Activated CD4-positive, alpha-beta memory T cell treated with anti-CD3 and anti-CD28 coated beads, Interleukin-2, amount 10 ng/mL, durations not matched to agents 7 days and 5 days (primary cell): ENCODE measurements at regions not wholly inside any gene's neighbourhood (a gene's known extent, or its start where the extent isn't known, plus 50 kb on each side); places are given as distances from the start of the nearest gene placed in this dataset.
"Not testable (repeated sequence)": the region's sequence is repeated elsewhere in the genome, so short reads cannot be mapped to it uniquely, and the experiment has no call there.

Source experiments
- CTCF ChIA-PET: fragments of 350-600 bp; sonication (Branson Sonifier 250); formaldehyde crosslinking; loops from one replicate; lab custom pipeline; 2021; ENCODE audit warnings: antibody characterized with exemption, inconsistent platforms; lab: Charles Lee
- POLR2A ChIA-PET: fragments of 350-600 bp; sonication (Branson Sonifier 250); formaldehyde crosslinking; loops from one replicate; lab custom pipeline; 2021; ENCODE audit warnings: antibody characterized with exemption; lab: Charles Lee
- DNase-seq: peaks from one replicate; pipeline ENCODE4 v3.0.0-alpha.2; 2020
- H3K27ac Mint-ChIP-seq: one replicate; pipeline ENCODE4 v1.8.0; 2021; ENCODE audit warnings: mild to moderate bottlenecking, mixed read lengths
- H3K27me3 Mint-ChIP-seq: one replicate; pipeline ENCODE4 v1.8.0; 2021; ENCODE audit warnings: mixed read lengths
- H3K36me3 Mint-ChIP-seq: one replicate; pipeline ENCODE4 v1.8.0; 2021; ENCODE audit warnings: low read depth, mixed read lengths
- H3K4me1 Mint-ChIP-seq: one replicate; pipeline ENCODE4 v1.8.0; 2021; ENCODE audit warnings: mixed read lengths
- H3K4me3 Mint-ChIP-seq: one replicate; pipeline ENCODE4 v1.8.0; 2021; ENCODE audit warnings: mild to moderate bottlenecking, mixed read lengths
- H3K9me3 Mint-ChIP-seq: one replicate; pipeline ENCODE4 v1.8.0; 2021; ENCODE audit warnings: mixed read lengths

GRCh38 chr17:55930291-55930809, 179.5 kb downstream of the PCTP start:
- Mint-ChIP-seq H3K9me3 (no peaks in the 10 kb centered on the region), H3K27ac (no peak overlapping the region), H3K27me3 (no peaks in the 10 kb centered on the region), H3K4me3 (no peak overlapping the region), H3K36me3 (no peaks in the 10 kb centered on the region), H3K4me1 (no peaks in the 10 kb centered on the region)
- ChIA-PET POLR2A (no interaction called here), CTCF (interaction anchor here (0.5 kb wide), 1 partner anchor 1738 kb away, joined by 3 read pairs; no protein-coding TSS in a partner anchor)
- DNase-seq, result no peak

- CTCF ChIA-PET, result no interaction called here
- Mint-ChIP-seq H3K4me3 (no peak overlapping the region), H3K4me1 (no peaks in the 10 kb centered on the region), H3K36me3 (no peaks in the 10 kb centered on the region), H3K27ac (no peak overlapping the region), H3K27me3 (no peaks in the 10 kb centered on the region), H3K9me3 (no peaks in the 10 kb centered on the region)
- no peak for DNase-seq
- POLR2A ChIA-PET, result no interaction called here
Observed at GRCh38 chr17:55931446-55931845, 180.6 kb downstream of the PCTP start.

- no peak overlapping the region for H3K27ac Mint-ChIP-seq
- ChIA-PET POLR2A (no interaction called here), CTCF (no interaction called here)
- H3K27me3 Mint-ChIP-seq, result no peaks in the 10 kb centered on the region
- no peak overlapping the region for H3K4me3 Mint-ChIP-seq
- no peak for DNase-seq
- no peaks in the 10 kb centered on the region for H3K36me3 Mint-ChIP-seq
- H3K9me3 Mint-ChIP-seq, result no peaks in the 10 kb centered on the region
- no peaks in the 10 kb centered on the region for H3K4me1 Mint-ChIP-seq
Observed at GRCh38 chr17:55932973-55933372, 182.1 kb downstream of the PCTP start.

- H3K27me3 Mint-ChIP-seq, DNase-seq, CTCF ChIA-PET, POLR2A ChIA-PET, H3K27ac Mint-ChIP-seq, H3K36me3 Mint-ChIP-seq, H3K4me3 Mint-ChIP-seq, H3K4me1 Mint-ChIP-seq, H3K9me3 Mint-ChIP-seq: not testable (repeated sequence)
Observed at GRCh38 chr17:55939181-55939810, 188.4 kb downstream of the PCTP start.

- Mint-ChIP-seq H3K36me3 (no peaks in the 10 kb centered on the region), H3K4me3 (no peak overlapping the region), H3K27ac (no peak overlapping the region), H3K4me1 (no peaks in the 10 kb centered on the region), H3K27me3 (no peaks in the 10 kb centered on the region), H3K9me3 (no peaks in the 10 kb centered on the region)
- DNase-seq, result no peak
- ChIA-PET POLR2A (no interaction called here), CTCF (no interaction called here)
Observed at GRCh38 chr17:55959756-55960155, 193.5 kb upstream of the ANKFN1 start.

GRCh38 chr17:55961386-55961785, 191.9 kb upstream of the ANKFN1 start:
- no peak for DNase-seq
- Mint-ChIP-seq H3K27me3 (no peaks in the 10 kb centered on the region), H3K27ac (no peak overlapping the region), H3K4me1 (no peaks in the 10 kb centered on the region), H3K36me3 (no peaks in the 10 kb centered on the region), H3K9me3 (no peaks in the 10 kb centered on the region), H3K4me3 (no peak overlapping the region)
- POLR2A ChIA-PET, result no interaction called here
- CTCF ChIA-PET, result no interaction called here

- no peaks in the 10 kb centered on the region for H3K4me1 Mint-ChIP-seq
- H3K36me3 Mint-ChIP-seq, result no peaks in the 10 kb centered on the region
- H3K27me3 Mint-ChIP-seq, result no peaks in the 10 kb centered on the region
- no peak overlapping the region for H3K4me3 Mint-ChIP-seq
- DNase-seq, result no peak
- ChIA-PET CTCF (no interaction called here), POLR2A (no interaction called here)
- no peak overlapping the region for H3K27ac Mint-ChIP-seq
- no peaks in the 10 kb centered on the region for H3K9me3 Mint-ChIP-seq
Observed at GRCh38 chr17:55962951-55963401, 190.3 kb upstream of the ANKFN1 start.

GRCh38 chr17:55964191-55964590, 189.1 kb upstream of the ANKFN1 start:
- ChIA-PET POLR2A (no interaction called here), CTCF (no interaction called here)
- H3K27me3 Mint-ChIP-seq, result no peaks in the 10 kb centered on the region
- no peaks in the 10 kb centered on the region for H3K36me3 Mint-ChIP-seq
- H3K9me3 Mint-ChIP-seq, result no peaks in the 10 kb centered on the region
- no peaks in the 10 kb centered on the region for H3K4me1 Mint-ChIP-seq
- no peak for DNase-seq
- no peak overlapping the region for H3K27ac Mint-ChIP-seq
- no peak overlapping the region for H3K4me3 Mint-ChIP-seq

GRCh38 chr17:55965051-55965450, 188.2 kb upstream of the ANKFN1 start:
- POLR2A ChIA-PET, result no interaction called here
- H3K4me3 Mint-ChIP-seq, result no peak overlapping the region
- no peak overlapping the region for H3K27ac Mint-ChIP-seq
- CTCF ChIA-PET, result no interaction called here
- H3K9me3 Mint-ChIP-seq, result no peaks in the 10 kb centered on the region
- no peaks in the 10 kb centered on the region for H3K4me1 Mint-ChIP-seq
- H3K27me3 Mint-ChIP-seq, result no peaks in the 10 kb centered on the region
- DNase-seq, result no peak
- no peaks in the 10 kb centered on the region for H3K36me3 Mint-ChIP-seq

GRCh38 chr17:55969562-55970324, 183.5 kb upstream of the ANKFN1 start:
- no peaks in the 10 kb centered on the region for H3K27me3 Mint-ChIP-seq
- DNase-seq, result no peak
- POLR2A ChIA-PET, result no interaction called here
- no peaks in the 10 kb centered on the region for H3K9me3 Mint-ChIP-seq
- no peak overlapping the region for H3K27ac Mint-ChIP-seq
- no peak overlapping the region for H3K4me3 Mint-ChIP-seq
- H3K36me3 Mint-ChIP-seq, result no peaks in the 10 kb centered on the region
- CTCF ChIA-PET, result no interaction called here
- no peaks in the 10 kb centered on the region for H3K4me1 Mint-ChIP-seq

GRCh38 chr17:55978578-55978977, 174.7 kb upstream of the ANKFN1 start:
- H3K36me3 Mint-ChIP-seq, result no peaks in the 10 kb centered on the region
- no peak for DNase-seq
- ChIA-PET CTCF (no interaction called here), POLR2A (no interaction called here)
- H3K27me3 Mint-ChIP-seq, result no peaks in the 10 kb centered on the region
- no peak overlapping the region for H3K4me3 Mint-ChIP-seq
- no peaks in the 10 kb centered on the region for H3K9me3 Mint-ChIP-seq
- H3K4me1 Mint-ChIP-seq, result no peaks in the 10 kb centered on the region
- H3K27ac Mint-ChIP-seq, result no peak overlapping the region

- Mint-ChIP-seq H3K27ac (no peak overlapping the region), H3K36me3 (no peaks in the 10 kb centered on the region), H3K9me3 (no peaks in the 10 kb centered on the region), H3K27me3 (no peaks in the 10 kb centered on the region), H3K4me3 (no peak overlapping the region), H3K4me1 (no peaks in the 10 kb centered on the region)
- ChIA-PET POLR2A (no interaction called here), CTCF (no interaction called here)
- DNase-seq, result no peak
Observed at GRCh38 chr17:55983096-55983495, 170.2 kb upstream of the ANKFN1 start.

GRCh38 chr17:55986817-55987216, 166.5 kb upstream of the ANKFN1 start:
- ChIA-PET POLR2A (no interaction called here), CTCF (no interaction called here)
- Mint-ChIP-seq H3K4me3 (no peak overlapping the region), H3K9me3 (no peaks in the 10 kb centered on the region), H3K36me3 (no peaks in the 10 kb centered on the region), H3K27ac (no peak overlapping the region), H3K4me1 (no peaks in the 10 kb centered on the region), H3K27me3 (no peaks in the 10 kb centered on the region)
- no peak for DNase-seq

GRCh38 chr17:55988861-55989260, 164.4 kb upstream of the ANKFN1 start:
- H3K27ac Mint-ChIP-seq, result no peak overlapping the region
- H3K4me1 Mint-ChIP-seq, result no peaks in the 10 kb centered on the region
- H3K36me3 Mint-ChIP-seq, result no peaks in the 10 kb centered on the region
- H3K9me3 Mint-ChIP-seq, result peaks cover 7% of the 10 kb centered on the region
- ChIA-PET CTCF (no interaction called here), POLR2A (no interaction called here)
- no peak for DNase-seq
- no peaks in the 10 kb centered on the region for H3K27me3 Mint-ChIP-seq
- H3K4me3 Mint-ChIP-seq, result no peak overlapping the region
